ENCODE measurements at regions not wholly inside any gene's neighbourhood (a gene's known extent, or its start where the extent isn't known, plus 50 kb on each side); places are given as distances from the start of the nearest gene placed in this dataset.
"Not testable (repeated sequence)": the region's sequence is repeated elsewhere in the genome, so short reads cannot be mapped to it uniquely, and the experiment has no call there.

GRCh38 chr3:86537171-86537570, 453.8 kb downstream of the VGLL3 start:
- DNase-seq: no peak

GRCh38 chr3:86519819-86520218, 471.1 kb downstream of the VGLL3 start:
- DNase-seq: no peak

GRCh38 chr3:86481636-86482035, 509.3 kb downstream of the VGLL3 start:
- no peak for DNase-seq

GRCh38 chr3:86481031-86481430, 509.9 kb downstream of the VGLL3 start:
- peak; percentile 6 for DNase-seq

GRCh38 chr3:86464180-86464579, 526.8 kb downstream of the VGLL3 start:
- no peak for DNase-seq

GRCh38 chr3:86451749-86452148, 539.2 kb downstream of the VGLL3 start:
- DNase-seq: no peak

GRCh38 chr3:86438544-86438943, 552.4 kb downstream of the VGLL3 start:
- DNase-seq: no peak

GRCh38 chr3:86427343-86427742, 563.6 kb downstream of the VGLL3 start:
- DNase-seq: no peak

- peak; percentile 59 for DNase-seq
Observed at GRCh38 chr3:86420990-86421739, 569.8 kb downstream of the VGLL3 start.

- no peak for DNase-seq
Observed at GRCh38 chr3:86418861-86419260, 572.1 kb downstream of the VGLL3 start.

- no peak for DNase-seq
Observed at GRCh38 chr3:86416334-86416733, 574.6 kb downstream of the VGLL3 start.

- no peak for DNase-seq
Observed at GRCh38 chr3:86413645-86414044, 577.3 kb downstream of the VGLL3 start.

GRCh38 chr3:86410587-86410986, 580.4 kb downstream of the VGLL3 start:
- DNase-seq: no peak

- not testable (repeated sequence) for DNase-seq
Observed at GRCh38 chr3:86389759-86390158, 601.2 kb downstream of the VGLL3 start.

GRCh38 chr3:86388820-86389219, 602.1 kb downstream of the VGLL3 start:
- no peak for DNase-seq

- no peak for DNase-seq
Observed at GRCh38 chr3:86382556-86382955, 608.4 kb downstream of the VGLL3 start.

GRCh38 chr3:86381247-86381646, 609.7 kb downstream of the VGLL3 start:
- DNase-seq: no peak

GRCh38 chr3:86379280-86379679, 611.7 kb downstream of the VGLL3 start:
- no peak for DNase-seq

GRCh38 chr3:86378829-86379228, 612.1 kb downstream of the VGLL3 start:
- DNase-seq: no peak

GRCh38 chr3:86335566-86335965, 655.4 kb downstream of the VGLL3 start:
- DNase-seq: not testable (repeated sequence)

- DNase-seq: no peak
Observed at GRCh38 chr3:86333636-86334035, 657.3 kb downstream of the VGLL3 start.

GRCh38 chr3:86303935-86304334, 687.0 kb downstream of the VGLL3 start:
- no peak for DNase-seq

GRCh38 chr3:86282106-86282787, 708.7 kb downstream of the VGLL3 start:
- DNase-seq: no peak

- no peak for DNase-seq
Observed at GRCh38 chr3:86269364-86270155, 721.4 kb downstream of the VGLL3 start.
